Endothelial cell of umbilical vein (primary cell): ENCODE measurements at regions not wholly inside any gene's neighbourhood (a gene's known extent, or its start where the extent isn't known, plus 50 kb on each side); places are given as distances from the start of the nearest gene placed in this dataset.

Experiments used
- BruUV-seq: library from RNA; stranded (reverse); fragments of 400-500 nt; replicated peaks from 2 replicates; lab custom pipeline; 2021; lab: Mats Ljungman, UMichigan
- CTCF ChIA-PET: fragments of 300-600, 350-600 bp; sonication (Branson Sonifier 250); formaldehyde crosslinking; loops from one replicate; lab custom pipeline; 2021; ENCODE audit warnings: antibody characterized with exemption, inconsistent platforms; lab: Charles Lee
- POLR2A ChIA-PET: fragments of 300-600, 350-600 bp; sonication (Branson Sonifier 250); formaldehyde crosslinking; loops from one replicate; lab custom pipeline; 2021; ENCODE audit warnings: antibody characterized with exemption, inconsistent platforms; lab: Charles Lee
- DNase-seq: peaks from one replicate; pipeline ENCODE4 v3.0.0-alpha.2; 2011; ENCODE audit warnings: low read depth, low spot score
- FAIRE-seq: peaks from 2 replicates; lab custom pipeline; 2011; peaks lifted over from hg19 to GRCh38; lab: Jason Lieb, UNC
- H2AFZ ChIP-seq: 2 replicates; pipeline ENCODE4 v1.6.0; 2012; ENCODE audit warnings: low read depth, low read length, control low read depth, inconsistent platforms
- H3K27ac ChIP-seq: 2 replicates; pipeline ENCODE4 v1.5.1; 2011; ENCODE audit warnings: low read depth, mild to moderate bottlenecking, control low read depth, low read length, moderate library complexity; ENCODE audit not compliant: insufficient read depth
- H3K27me3 ChIP-seq, 2 experiments: 2 replicates each; pipeline versions ENCODE4 v1.6.0 to v1.6.1; 2011; ENCODE audit warnings: low read length in 2 of 2, mixed read lengths in 1 of 2; ENCODE audit not compliant: control insufficient read depth in 2 of 2, insufficient read depth in 2 of 2
- H3K36me3 ChIP-seq, 2 experiments: 2 replicates in 1 of 2; 3 replicates in 1 of 2; pipeline ENCODE4 v1.5.1; 2011; ENCODE audit warnings: low read length in 2 of 2, mild to moderate bottlenecking in 1 of 2, moderate library complexity in 1 of 2; ENCODE audit not compliant: control insufficient read depth in 2 of 2, insufficient read depth in 2 of 2; ENCODE audit errors: extremely low read depth in 1 of 2
- H3K4me1 ChIP-seq: 3 replicates; pipeline ENCODE4 v1.5.1; 2011; ENCODE audit warnings: mild to moderate bottlenecking, low read length; ENCODE audit not compliant: control insufficient read depth, insufficient read depth; ENCODE audit errors: extremely low read depth
- H3K4me2 ChIP-seq: 2 replicates; pipeline ENCODE4 v1.6.1; 2011; ENCODE audit warnings: low read length, control low read depth, mixed read lengths; ENCODE audit not compliant: insufficient read depth
- H3K4me3 ChIP-seq, 3 experiments: fragments of 200-600 bp in 1 of 3; sonication (generic), shearing (Covaris generic) in 1 of 3; replicated peaks in 1 of 3; 2 replicates each; pipeline ENCODE4 v1.5.1; 2011 to 2016; ENCODE audit warnings: control low read depth in 3 of 3, low read length in 3 of 3, mild to moderate bottlenecking in 2 of 3, inconsistent platforms in 1 of 3, low read depth in 1 of 3, moderate library complexity in 1 of 3; ENCODE audit not compliant: insufficient read depth in 1 of 3
- H3K79me2 ChIP-seq: 2 replicates; pipeline ENCODE4 v1.6.0; 2012; ENCODE audit warnings: low read length, inconsistent platforms; ENCODE audit not compliant: control insufficient read depth, insufficient read depth
- H3K9ac ChIP-seq: replicated peaks from 2 replicates; pipeline ENCODE3; 2011; ENCODE audit warnings: low read length, control low read depth; ENCODE audit not compliant: insufficient read depth; ENCODE audit errors: extremely low read depth
- H3K9me1 ChIP-seq: replicated peaks from 3 replicates; pipeline ENCODE4 v1.6.0; 2011; ENCODE audit warnings: mild to moderate bottlenecking, low read length; ENCODE audit not compliant: control insufficient read depth, insufficient read depth; ENCODE audit errors: extremely low read depth
- H3K9me3 ChIP-seq: replicated peaks from 2 replicates; pipeline ENCODE4 v1.5.1; 2012; ENCODE audit warnings: low read length, inconsistent platforms; ENCODE audit not compliant: control insufficient read depth, insufficient read depth
- H4K20me1 ChIP-seq: replicated peaks from 2 replicates; pipeline ENCODE3; 2011; ENCODE audit warnings: mild to moderate bottlenecking, low read length; ENCODE audit not compliant: control insufficient read depth, insufficient read depth; ENCODE audit errors: extremely low read depth
- EZH2 ChIP-seq: IDR thresholded peaks from 2 replicates; pipeline ENCODE4 v1.6.1; 2012; ENCODE audit warnings: borderline replicate concordance, low read depth, mild to moderate bottlenecking, moderate library complexity, low read length, inconsistent platforms; ENCODE audit not compliant: severe bottlenecking
- JUN ChIP-seq: IDR thresholded peaks from 2 replicates; pipeline ENCODE4 v1.6.1; 2011; ENCODE audit warnings: borderline replicate concordance, low read depth; ENCODE audit not compliant: insufficient read length, insufficient read depth
- MYC ChIP-seq: IDR thresholded peaks from one replicate; pipeline ENCODE4 v1.6.1; 2011; ENCODE audit warnings: mild to moderate bottlenecking, low read depth, low read length
- POLR2AphosphoS5 ChIP-seq: IDR thresholded peaks from 2 replicates; pipeline ENCODE4 v1.6.1; 2012; ENCODE audit warnings: low read depth, mild to moderate bottlenecking, control low read depth, low read length, moderate library complexity; ENCODE audit not compliant: insufficient read depth
- dilution Hi-C: fragments of 300-500 bp; cut with MboI; formaldehyde crosslinking; loops from one replicate; pipeline ENCODE4 v1.15.0; 2019; ENCODE audit warnings: low sequenced_read_pairs; ENCODE audit not compliant: extremely low pct_ligation_motif_present
- intact Hi-C: fragments of 100-400 bp; cut with micrococcal nuclease; formaldehyde crosslinking; loops from one replicate; pipeline ENCODE4 v1.10.0; 2022
- TF ChIP-seq, protein P1 (sequence below), 2 donors: IDR thresholded peaks; 1 replicate in 1 of 2; 2 replicates in 1 of 2; pipeline ENCODE4 v1.5.1; 2011; ENCODE audit warnings: low read length in 2 of 2, mild to moderate bottlenecking in 2 of 2, moderate library complexity in 2 of 2, control low read depth in 1 of 2, inconsistent platforms in 1 of 2, low read depth in 1 of 2; ENCODE audit not compliant: insufficient read depth in 1 of 2; ENCODE audit errors: extremely low read depth in 1 of 2
- TF ChIP-seq, protein P2 (sequence below): IDR thresholded peaks from 2 replicates; pipeline ENCODE4 v1.6.1; 2011; ENCODE audit not compliant: insufficient read depth, insufficient read length

DNA sequence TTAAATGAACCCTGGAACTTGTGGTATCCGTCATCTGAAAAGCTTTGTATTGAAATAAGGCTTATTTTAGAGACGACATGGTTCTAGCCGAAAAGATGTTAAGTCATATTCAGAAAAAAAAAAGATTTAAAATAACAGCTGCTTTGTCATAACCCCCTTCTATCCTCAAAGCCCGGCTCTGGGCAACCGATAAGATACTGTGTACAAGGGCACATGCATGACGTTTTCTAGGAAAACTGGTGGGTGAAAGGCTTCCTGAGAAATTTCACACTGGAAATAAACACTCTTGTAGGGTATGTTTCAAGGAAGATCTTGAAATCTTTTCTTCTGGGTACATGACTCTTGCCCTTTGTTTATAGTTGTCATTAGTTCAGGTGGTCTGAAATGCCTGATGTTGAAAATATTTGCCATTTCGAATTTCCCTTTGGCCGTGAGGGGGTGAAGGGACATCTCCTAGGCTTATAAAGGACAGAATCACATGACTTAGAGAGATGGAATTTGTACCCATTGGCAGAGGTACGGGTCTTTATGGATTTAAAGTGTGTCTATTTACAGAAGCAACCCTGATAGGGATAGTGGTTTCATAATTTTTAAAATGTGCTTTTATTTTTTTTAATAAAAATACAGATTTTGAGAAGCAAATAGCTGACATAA lies 232.5 kb downstream of the PTEN start:
- Histone ChIP-seq H3K9ac (no peak overlapping the region), H4K20me1 (no peaks in the 10 kb centered on the region), H3K27me3 (no peaks in the 10 kb centered on the region), H3K9me1 (no peaks in the 10 kb centered on the region), H2AFZ (no peak overlapping the region), H3K4me1 (no peaks in the 10 kb centered on the region), H3K4me2 (no peak overlapping the region), H3K4me3 (no peak overlapping the region), H3K79me2 (no peaks in the 10 kb centered on the region), H3K9me3 (no peaks in the 10 kb centered on the region), H3K27ac (no peak overlapping the region), H3K36me3 (no peaks in the 10 kb centered on the region)
- no peak for FAIRE-seq
- intact Hi-C loops = no loop called here
- ChIA-PET POLR2A (no interaction called here), CTCF (no interaction called here)
- DNase-seq = no peak
- TF ChIP-seq EZH2 = no peak
- no peak for TF ChIP-seq MYC
- no peak for TF ChIP-seq JUN
- TF ChIP-seq, protein P1, sequence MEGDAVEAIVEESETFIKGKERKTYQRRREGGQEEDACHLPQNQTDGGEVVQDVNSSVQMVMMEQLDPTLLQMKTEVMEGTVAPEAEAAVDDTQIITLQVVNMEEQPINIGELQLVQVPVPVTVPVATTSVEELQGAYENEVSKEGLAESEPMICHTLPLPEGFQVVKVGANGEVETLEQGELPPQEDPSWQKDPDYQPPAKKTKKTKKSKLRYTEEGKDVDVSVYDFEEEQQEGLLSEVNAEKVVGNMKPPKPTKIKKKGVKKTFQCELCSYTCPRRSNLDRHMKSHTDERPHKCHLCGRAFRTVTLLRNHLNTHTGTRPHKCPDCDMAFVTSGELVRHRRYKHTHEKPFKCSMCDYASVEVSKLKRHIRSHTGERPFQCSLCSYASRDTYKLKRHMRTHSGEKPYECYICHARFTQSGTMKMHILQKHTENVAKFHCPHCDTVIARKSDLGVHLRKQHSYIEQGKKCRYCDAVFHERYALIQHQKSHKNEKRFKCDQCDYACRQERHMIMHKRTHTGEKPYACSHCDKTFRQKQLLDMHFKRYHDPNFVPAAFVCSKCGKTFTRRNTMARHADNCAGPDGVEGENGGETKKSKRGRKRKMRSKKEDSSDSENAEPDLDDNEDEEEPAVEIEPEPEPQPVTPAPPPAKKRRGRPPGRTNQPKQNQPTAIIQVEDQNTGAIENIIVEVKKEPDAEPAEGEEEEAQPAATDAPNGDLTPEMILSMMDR (IDR thresholded peaks at IDR 0.05; ENCODE audit: extremely low read depth in 1 of 2, insufficient read depth in 1 of 2, low read depth in 1 of 2, low read length in 2 of 2) = no peak
- TF ChIP-seq POLR2AphosphoS5 = no peak
- TF ChIP-seq, protein P2, sequence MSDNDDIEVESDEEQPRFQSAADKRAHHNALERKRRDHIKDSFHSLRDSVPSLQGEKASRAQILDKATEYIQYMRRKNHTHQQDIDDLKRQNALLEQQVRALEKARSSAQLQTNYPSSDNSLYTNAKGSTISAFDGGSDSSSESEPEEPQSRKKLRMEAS = no peak
- dilution Hi-C loops = no loop called here
- BruUV-seq = no TSS peak
